ENCODE measurements at regions not wholly inside any gene's neighbourhood (a gene's known extent, or its start where the extent isn't known, plus 50 kb on each side); places are given as distances from the start of the nearest gene placed in this dataset.

- H3K27me3 Mint-ChIP-seq (ENCODE audit: low read depth): no peaks in the 10 kb centered on the region
- no peaks in the 10 kb centered on the region for H3K4me1 Mint-ChIP-seq (ENCODE audit: low read depth)
- POLR2A ChIA-PET: no interaction called here
- no peak overlapping the region for H3K27ac Mint-ChIP-seq
- ATAC-seq (no peak), DNase-seq (no peak)
- CTCF ChIA-PET: no interaction called here
- no peak overlapping the region for H3K4me3 Mint-ChIP-seq
- no peaks in the 10 kb centered on the region for H3K36me3 Mint-ChIP-seq (ENCODE audit: low read depth)
- H3K9me3 Mint-ChIP-seq (ENCODE audit: insufficient read depth): no peaks in the 10 kb centered on the region
These were observed 105.3 kb downstream of the SLC6A15 start for GRCh38 chr12:84807249-84807648.

- no peaks in the 10 kb centered on the region for H3K9me3 Mint-ChIP-seq (ENCODE audit: insufficient read depth)
- no peak overlapping the region for H3K4me3 Mint-ChIP-seq
- ChIA-PET CTCF (no interaction called here), POLR2A (no interaction called here)
- no peaks in the 10 kb centered on the region for H3K4me1 Mint-ChIP-seq (ENCODE audit: low read depth)
- DNase-seq (no peak), ATAC-seq (no peak)
- H3K27me3 Mint-ChIP-seq (ENCODE audit: low read depth): no peaks in the 10 kb centered on the region
- H3K27ac Mint-ChIP-seq: no peak overlapping the region
- H3K36me3 Mint-ChIP-seq (ENCODE audit: low read depth): no peaks in the 10 kb centered on the region
These were observed 107.1 kb downstream of the SLC6A15 start for GRCh38 chr12:84805474-84805858.

DNA sequence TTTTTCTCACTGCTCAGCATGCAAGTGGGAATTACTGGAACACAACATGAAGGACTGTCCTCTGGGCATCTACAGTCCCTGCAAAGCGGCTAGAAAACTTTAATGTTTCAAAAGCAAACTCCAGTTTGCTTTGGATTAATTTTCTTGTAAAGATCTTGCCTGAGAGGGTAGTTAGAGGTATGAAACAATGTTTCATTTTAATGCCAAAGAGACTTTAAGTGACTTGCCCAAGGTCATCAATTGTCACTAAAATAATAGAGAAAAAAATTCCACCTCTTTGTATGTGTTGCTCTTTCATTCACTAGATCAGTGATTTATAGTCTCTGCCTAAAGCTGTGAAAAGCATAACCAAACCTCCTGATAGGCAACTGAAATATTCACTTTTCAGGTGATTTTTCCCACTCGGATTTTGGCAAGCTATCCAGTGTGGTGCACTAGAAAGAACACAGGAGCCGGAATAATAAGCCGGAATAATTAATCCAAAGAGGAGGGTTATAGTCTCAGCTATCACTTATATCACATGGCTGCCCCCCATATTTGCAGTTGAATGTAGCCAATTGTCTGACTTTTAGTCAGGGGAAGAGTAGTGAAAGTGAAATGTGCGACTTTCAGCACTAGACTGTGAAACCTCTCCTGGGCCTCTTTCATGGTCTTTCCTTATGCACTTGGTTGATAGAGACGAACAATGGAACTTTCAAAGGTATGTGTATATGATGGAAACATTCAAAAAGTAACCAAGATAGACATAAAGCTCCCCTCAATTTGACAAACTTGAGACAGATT is 107.7 kb downstream of the SLC6A15 start:
- ChIA-PET CTCF (no interaction called here), POLR2A (no interaction called here)
- Mint-ChIP-seq H3K9me3 (ENCODE audit: insufficient read depth) (no peaks in the 10 kb centered on the region), H3K4me1 (ENCODE audit: low read depth) (no peaks in the 10 kb centered on the region), H3K36me3 (ENCODE audit: low read depth) (no peaks in the 10 kb centered on the region), H3K4me3 (no peak overlapping the region), H3K27me3 (ENCODE audit: low read depth) (no peaks in the 10 kb centered on the region), H3K27ac (no peak overlapping the region)
- no peak for ATAC-seq
- no peak for DNase-seq

DNA sequence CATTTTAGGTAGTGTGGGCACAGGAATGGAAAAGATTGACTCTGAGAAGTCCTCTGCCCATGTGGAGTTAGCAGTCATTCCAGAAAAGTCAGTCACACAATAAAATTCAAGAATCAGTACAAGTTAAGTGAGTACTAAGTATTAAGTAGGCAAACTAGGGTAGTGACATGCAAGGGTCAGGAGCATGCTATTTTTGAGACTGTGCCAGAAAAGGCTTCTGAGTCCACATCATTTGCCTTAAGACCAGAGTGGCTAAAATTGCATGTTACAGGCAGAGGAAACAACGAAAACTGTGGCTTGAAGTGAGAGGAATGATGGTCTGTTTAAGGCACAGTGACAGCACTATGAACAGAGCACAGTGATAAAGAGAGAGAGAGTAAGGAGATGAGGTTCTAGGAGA is 108.9 kb downstream of the SLC6A15 start:
- ATAC-seq (no peak), DNase-seq (no peak)
- Mint-ChIP-seq H3K27ac (no peak overlapping the region), H3K9me3 (ENCODE audit: insufficient read depth) (no peaks in the 10 kb centered on the region), H3K4me1 (ENCODE audit: low read depth) (no peaks in the 10 kb centered on the region), H3K4me3 (no peak overlapping the region), H3K27me3 (ENCODE audit: low read depth) (no peaks in the 10 kb centered on the region), H3K36me3 (ENCODE audit: low read depth) (no peaks in the 10 kb centered on the region)
- POLR2A ChIA-PET: no interaction called here
- CTCF ChIA-PET: no interaction called here

DNA sequence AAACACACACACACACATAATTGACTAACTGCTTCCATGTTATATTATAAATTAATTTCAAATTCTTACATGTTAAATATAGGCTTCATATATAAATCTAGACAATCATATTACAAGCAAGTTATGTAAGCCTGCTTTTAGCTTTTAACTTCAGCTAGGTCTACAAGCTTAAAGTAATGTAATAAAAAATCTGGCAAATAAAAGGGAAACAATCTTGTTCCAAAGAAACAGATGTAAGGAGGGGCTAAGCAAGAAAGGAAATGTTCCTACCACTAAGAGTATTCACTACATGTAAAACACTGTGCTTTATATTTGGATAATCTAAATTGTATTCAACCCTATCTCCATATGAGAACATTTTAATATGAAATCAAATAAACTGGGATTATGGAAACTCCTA is 110.4 kb downstream of the SLC6A15 start:
- no peaks in the 10 kb centered on the region for H3K27me3 Mint-ChIP-seq (ENCODE audit: low read depth)
- POLR2A ChIA-PET: no interaction called here
- H3K4me3 Mint-ChIP-seq: no peak overlapping the region
- H3K36me3 Mint-ChIP-seq (ENCODE audit: low read depth): no peaks in the 10 kb centered on the region
- no peak for DNase-seq
- H3K4me1 Mint-ChIP-seq (ENCODE audit: low read depth): no peaks in the 10 kb centered on the region
- no peak overlapping the region for H3K27ac Mint-ChIP-seq
- CTCF ChIA-PET: no interaction called here
- no peaks in the 10 kb centered on the region for H3K9me3 Mint-ChIP-seq (ENCODE audit: insufficient read depth)
- ATAC-seq: no peak

DNA sequence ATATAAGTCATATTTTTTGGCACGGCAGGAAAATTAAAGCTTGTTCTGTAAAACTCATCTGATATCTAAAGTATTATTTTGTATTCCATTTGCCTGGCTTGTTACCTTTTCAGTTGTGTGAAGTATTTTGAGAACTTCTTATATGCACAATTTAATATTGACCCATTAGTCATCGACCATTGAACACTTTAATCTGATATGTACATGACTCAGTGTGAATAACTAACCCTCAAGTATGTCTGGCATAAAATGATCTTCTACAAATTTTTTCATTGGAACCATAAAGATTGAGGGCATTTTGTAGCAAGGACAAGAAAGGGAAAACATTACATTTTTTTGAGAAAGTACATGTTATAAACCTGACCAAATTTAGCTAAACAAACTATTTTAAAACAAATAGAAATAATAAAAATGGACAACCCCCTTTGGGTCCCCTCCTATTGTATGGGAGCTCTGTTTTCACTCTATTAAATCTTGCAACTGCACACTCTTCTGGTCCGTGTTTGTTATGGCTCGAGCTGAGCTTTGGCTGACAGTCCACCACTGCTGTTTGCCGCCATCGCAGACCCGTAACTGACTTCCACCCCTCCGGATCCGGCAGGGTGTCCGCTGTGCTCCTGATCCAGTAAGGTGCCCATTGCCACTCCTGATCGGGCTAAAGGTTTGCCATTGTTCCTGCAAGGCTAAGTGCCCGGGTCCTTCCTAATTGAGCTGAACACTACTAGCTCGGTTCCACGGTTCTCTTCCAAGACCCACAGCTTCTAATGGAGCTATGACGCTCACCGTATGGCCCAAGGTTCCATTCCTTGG is 118.8 kb downstream of the SLC6A15 start:
- POLR2A ChIA-PET: no interaction called here
- Mint-ChIP-seq H3K36me3 (ENCODE audit: low read depth) (no peaks in the 10 kb centered on the region), H3K4me3 (no peak overlapping the region), H3K4me1 (ENCODE audit: low read depth) (no peaks in the 10 kb centered on the region), H3K27me3 (ENCODE audit: low read depth) (no peaks in the 10 kb centered on the region), H3K9me3 (ENCODE audit: insufficient read depth) (no peaks in the 10 kb centered on the region), H3K27ac (no peak overlapping the region)
- DNase-seq (no peak), ATAC-seq (no peak)
- CTCF ChIA-PET: no interaction called here

DNA sequence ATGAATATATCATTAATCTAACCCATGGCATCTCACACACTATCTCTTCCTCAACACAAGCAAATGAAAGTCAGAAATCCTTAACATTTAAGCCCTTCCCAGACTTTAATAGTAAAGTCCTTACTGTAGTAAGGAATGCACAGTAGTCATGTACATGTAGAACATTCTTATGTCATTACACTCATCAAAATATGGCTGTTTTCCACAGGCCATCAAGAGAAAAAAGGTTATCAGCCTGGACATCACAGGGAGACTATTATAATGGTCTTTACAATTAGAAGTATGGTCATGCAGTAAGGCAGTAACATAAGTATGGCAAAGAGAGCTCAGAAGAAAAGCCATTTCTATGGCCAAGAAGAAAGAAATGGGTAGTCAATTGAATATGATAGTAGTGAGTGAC is 121.2 kb downstream of the SLC6A15 start:
- no peaks in the 10 kb centered on the region for H3K4me1 Mint-ChIP-seq (ENCODE audit: low read depth)
- H3K4me3 Mint-ChIP-seq: no peak overlapping the region
- no peaks in the 10 kb centered on the region for H3K9me3 Mint-ChIP-seq (ENCODE audit: insufficient read depth)
- ChIA-PET CTCF (no interaction called here), POLR2A (no interaction called here)
- no peak overlapping the region for H3K27ac Mint-ChIP-seq
- DNase-seq: no peak
- H3K27me3 Mint-ChIP-seq (ENCODE audit: low read depth): no peaks in the 10 kb centered on the region
- H3K36me3 Mint-ChIP-seq (ENCODE audit: low read depth): no peaks in the 10 kb centered on the region
- no peak for ATAC-seq

- ATAC-seq (no peak), DNase-seq (no peak)
- Mint-ChIP-seq H3K27me3 (ENCODE audit: low read depth) (no peaks in the 10 kb centered on the region), H3K9me3 (ENCODE audit: insufficient read depth) (no peaks in the 10 kb centered on the region), H3K4me3 (no peak overlapping the region), H3K4me1 (ENCODE audit: low read depth) (no peaks in the 10 kb centered on the region), H3K27ac (no peak overlapping the region), H3K36me3 (ENCODE audit: low read depth) (no peaks in the 10 kb centered on the region)
- CTCF ChIA-PET: no interaction called here
- POLR2A ChIA-PET: no interaction called here
These were observed 123.4 kb downstream of the SLC6A15 start for GRCh38 chr12:84789184-84789583.

DNA sequence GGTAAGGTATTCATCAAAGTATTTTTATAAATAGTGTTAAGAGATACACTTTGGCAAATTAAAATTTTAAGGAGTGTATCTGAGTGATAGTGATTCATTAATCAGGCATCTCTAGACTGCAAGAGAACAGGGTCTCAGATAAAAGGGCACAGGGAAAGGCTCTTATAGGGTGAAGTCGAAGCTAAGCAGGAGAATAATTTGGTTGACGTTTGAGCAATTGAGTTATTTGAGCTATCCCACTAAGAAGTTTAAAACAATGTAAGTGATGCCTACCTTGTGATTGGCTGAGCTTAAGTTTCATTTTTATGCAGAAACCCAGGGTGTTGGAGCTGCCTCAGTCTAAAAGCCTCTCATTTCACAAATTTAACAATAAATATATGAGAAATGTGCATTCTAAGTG is 125.3 kb downstream of the SLC6A15 start:
- ChIA-PET CTCF (no interaction called here), POLR2A (no interaction called here)
- no peaks in the 10 kb centered on the region for H3K9me3 Mint-ChIP-seq (ENCODE audit: insufficient read depth)
- H3K4me1 Mint-ChIP-seq (ENCODE audit: low read depth): no peaks in the 10 kb centered on the region
- H3K27me3 Mint-ChIP-seq (ENCODE audit: low read depth): no peaks in the 10 kb centered on the region
- no peak overlapping the region for H3K27ac Mint-ChIP-seq
- ATAC-seq (no peak), DNase-seq (no peak)
- H3K4me3 Mint-ChIP-seq: no peak overlapping the region
- no peaks in the 10 kb centered on the region for H3K36me3 Mint-ChIP-seq (ENCODE audit: low read depth)

- Mint-ChIP-seq H3K4me3 (no peak overlapping the region), H3K4me1 (ENCODE audit: low read depth) (no peaks in the 10 kb centered on the region), H3K27me3 (ENCODE audit: low read depth) (no peaks in the 10 kb centered on the region), H3K9me3 (ENCODE audit: insufficient read depth) (no peaks in the 10 kb centered on the region), H3K27ac (no peak overlapping the region), H3K36me3 (ENCODE audit: low read depth) (no peaks in the 10 kb centered on the region)
- no peak for DNase-seq
- POLR2A ChIA-PET: no interaction called here
- no peak for ATAC-seq
- CTCF ChIA-PET: no interaction called here
These were observed 126.0 kb downstream of the SLC6A15 start for GRCh38 chr12:84786622-84787021.

DNA sequence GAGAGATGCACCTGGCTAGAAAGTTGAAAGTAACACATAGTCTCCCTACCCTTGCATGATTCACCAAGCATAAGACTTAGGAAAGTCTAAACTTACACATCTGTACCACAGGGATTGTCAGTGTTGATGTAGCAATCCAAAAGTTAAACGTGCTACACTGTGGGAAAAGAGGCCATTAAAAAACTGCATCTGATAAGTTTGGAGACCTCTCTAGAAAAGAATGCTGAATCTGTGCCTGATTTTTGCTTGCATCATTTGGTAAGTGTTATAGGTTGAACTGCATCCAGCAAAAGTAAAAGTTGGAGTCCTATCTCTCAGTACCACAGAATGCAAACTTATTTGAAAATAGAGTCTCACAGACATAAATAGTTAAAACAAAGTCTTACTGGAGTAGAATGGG is 126.6 kb downstream of the SLC6A15 start:
- ChIA-PET POLR2A (no interaction called here), CTCF (no interaction called here)
- no peaks in the 10 kb centered on the region for H3K27me3 Mint-ChIP-seq (ENCODE audit: low read depth)
- no peaks in the 10 kb centered on the region for H3K36me3 Mint-ChIP-seq (ENCODE audit: low read depth)
- H3K4me1 Mint-ChIP-seq (ENCODE audit: low read depth): no peaks in the 10 kb centered on the region
- DNase-seq: no peak
- no peak for ATAC-seq
- no peak overlapping the region for H3K4me3 Mint-ChIP-seq
- no peaks in the 10 kb centered on the region for H3K9me3 Mint-ChIP-seq (ENCODE audit: insufficient read depth)
- no peak overlapping the region for H3K27ac Mint-ChIP-seq

GRCh38 chr12:84785281-84785680 is 127.3 kb downstream of the SLC6A15 start:
- H3K36me3 Mint-ChIP-seq (ENCODE audit: low read depth): no peaks in the 10 kb centered on the region
- ATAC-seq (no peak), DNase-seq (no peak)
- no peaks in the 10 kb centered on the region for H3K9me3 Mint-ChIP-seq (ENCODE audit: insufficient read depth)
- POLR2A ChIA-PET: no interaction called here
- H3K4me1 Mint-ChIP-seq (ENCODE audit: low read depth): no peaks in the 10 kb centered on the region
- H3K27ac Mint-ChIP-seq: no peak overlapping the region
- H3K4me3 Mint-ChIP-seq: no peak overlapping the region
- CTCF ChIA-PET: no interaction called here
- H3K27me3 Mint-ChIP-seq (ENCODE audit: low read depth): no peaks in the 10 kb centered on the region

GRCh38 chr12:84779169-84779568 is 133.4 kb downstream of the SLC6A15 start:
- no peak for ATAC-seq
- ChIA-PET POLR2A (no interaction called here), CTCF (no interaction called here)
- Mint-ChIP-seq H3K27me3 (ENCODE audit: low read depth) (no peaks in the 10 kb centered on the region), H3K27ac (no peak overlapping the region), H3K4me3 (no peak overlapping the region), H3K36me3 (ENCODE audit: low read depth) (no peaks in the 10 kb centered on the region), H3K4me1 (ENCODE audit: low read depth) (no peaks in the 10 kb centered on the region), H3K9me3 (ENCODE audit: insufficient read depth) (no peaks in the 10 kb centered on the region)
- no peak for DNase-seq
